Activated naive CD8-positive, alpha-beta T cell treated with anti-CD3 and anti-CD28 coated beads for 36 hours (primary cell): ENCODE measurements at regions not wholly inside any gene's neighbourhood (a gene's known extent, or its start where the extent isn't known, plus 50 kb on each side); places are given as distances from the start of the nearest gene placed in this dataset.

Experiments
- DNase-seq: peaks from one replicate; pipeline ENCODE4 v3.0.0; 2021
- H3K27ac Mint-ChIP-seq: one replicate; pipeline ENCODE4 v1.8.0; 2022; ENCODE audit warnings: mild to moderate bottlenecking, moderate library complexity, mixed read lengths
- H3K27me3 Mint-ChIP-seq: one replicate; pipeline ENCODE4 v1.8.0; 2022; ENCODE audit warnings: mild to moderate bottlenecking, mixed read lengths
- H3K36me3 Mint-ChIP-seq: one replicate; pipeline ENCODE4 v1.8.0; 2021; ENCODE audit warnings: mild to moderate bottlenecking, mixed read lengths
- H3K4me1 Mint-ChIP-seq: one replicate; pipeline ENCODE4 v1.8.0; 2021; ENCODE audit warnings: mixed read lengths
- H3K4me3 Mint-ChIP-seq: one replicate; pipeline ENCODE4 v1.8.0; 2022; ENCODE audit warnings: mild to moderate bottlenecking, moderate library complexity, mixed read lengths
- H3K9me3 Mint-ChIP-seq: one replicate; pipeline ENCODE4 v1.8.0; 2022; ENCODE audit warnings: mixed read lengths

DNA sequence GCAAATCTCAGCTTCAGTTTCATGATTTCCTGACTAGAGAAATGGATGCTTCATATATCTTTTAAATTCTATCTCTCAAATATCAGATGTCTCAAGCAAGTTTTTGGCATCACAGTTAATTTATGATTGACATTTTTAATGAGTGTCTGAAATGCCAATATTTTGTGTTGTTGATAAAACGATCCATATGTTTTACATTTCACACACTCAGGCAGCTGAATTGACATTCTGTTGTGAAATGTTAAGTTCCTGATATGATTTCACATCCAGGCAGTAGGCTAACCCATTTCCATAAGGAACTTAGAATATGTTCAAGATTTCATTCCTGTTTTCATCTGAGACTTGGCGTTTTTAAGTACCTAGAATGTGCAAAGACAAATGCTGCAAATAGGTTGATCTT, 650.6 kb downstream of the PCDH18 start:
- Mint-ChIP-seq H3K27ac (no peak overlapping the region), H3K27me3 (no peaks in the 10 kb centered on the region), H3K9me3 (peaks cover 6% of the 10 kb centered on the region), H3K4me3 (no peak overlapping the region), H3K36me3 (peaks cover 2% of the 10 kb centered on the region), H3K4me1 (no peaks in the 10 kb centered on the region)
- DNase-seq = no peak

DNA sequence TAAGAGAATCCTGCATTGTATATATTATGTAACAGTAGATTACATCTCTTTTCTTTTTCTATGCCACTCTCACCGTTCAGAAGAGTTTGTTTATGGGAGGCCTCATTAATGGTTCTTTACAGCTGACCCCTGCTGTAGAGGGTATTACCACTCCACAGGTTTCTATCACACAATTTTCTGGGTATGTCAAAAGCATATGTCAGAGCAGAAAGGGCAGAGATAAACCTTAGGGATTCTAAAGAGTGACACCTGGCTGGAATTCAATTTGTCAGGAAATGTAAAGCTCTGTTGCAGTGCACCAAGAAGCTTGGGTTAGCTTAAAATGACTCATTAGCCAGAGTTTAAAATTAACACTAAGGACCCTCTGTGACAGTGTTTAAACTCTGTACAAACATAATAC, 658.7 kb downstream of the PCDH18 start:
- no peaks in the 10 kb centered on the region for H3K36me3 Mint-ChIP-seq
- peaks cover 3% of the 10 kb centered on the region for H3K9me3 Mint-ChIP-seq
- no peaks in the 10 kb centered on the region for H3K4me1 Mint-ChIP-seq
- no peak overlapping the region for H3K4me3 Mint-ChIP-seq
- no peak for DNase-seq
- H3K27ac Mint-ChIP-seq = no peak overlapping the region
- H3K27me3 Mint-ChIP-seq = no peaks in the 10 kb centered on the region

DNA sequence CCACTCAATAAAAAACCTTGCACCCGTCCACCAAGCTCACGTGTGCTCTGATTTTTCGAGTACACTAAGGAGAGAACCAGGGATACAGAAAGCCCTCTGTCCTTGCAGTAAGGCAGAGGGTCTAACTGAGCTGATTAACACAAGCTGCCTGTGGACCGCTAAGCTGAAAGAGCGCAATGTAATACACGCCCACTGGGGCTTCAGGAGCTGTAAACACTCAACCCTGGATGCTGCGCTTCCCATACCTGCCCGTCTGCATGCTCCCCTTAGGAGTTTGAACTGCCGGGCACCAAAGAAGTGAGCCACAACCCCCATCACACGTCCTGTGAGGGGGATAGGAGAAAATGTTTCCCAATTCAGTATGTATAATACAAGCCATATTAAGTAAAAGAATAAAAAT, 664.8 kb downstream of the PCDH18 start:
- Mint-ChIP-seq H3K4me3 (no peak overlapping the region), H3K4me1 (no peaks in the 10 kb centered on the region), H3K36me3 (no peaks in the 10 kb centered on the region), H3K9me3 (no peaks in the 10 kb centered on the region), H3K27ac (no peak overlapping the region), H3K27me3 (no peaks in the 10 kb centered on the region)
- DNase-seq = no peak

- Mint-ChIP-seq H3K36me3 (no peaks in the 10 kb centered on the region), H3K4me1 (no peaks in the 10 kb centered on the region), H3K4me3 (no peak overlapping the region), H3K27ac (no peak overlapping the region), H3K27me3 (no peaks in the 10 kb centered on the region), H3K9me3 (no peaks in the 10 kb centered on the region)
- no peak for DNase-seq
Measured at GRCh38 chr4:136865526-136865925, 666.8 kb downstream of the PCDH18 start.

DNA sequence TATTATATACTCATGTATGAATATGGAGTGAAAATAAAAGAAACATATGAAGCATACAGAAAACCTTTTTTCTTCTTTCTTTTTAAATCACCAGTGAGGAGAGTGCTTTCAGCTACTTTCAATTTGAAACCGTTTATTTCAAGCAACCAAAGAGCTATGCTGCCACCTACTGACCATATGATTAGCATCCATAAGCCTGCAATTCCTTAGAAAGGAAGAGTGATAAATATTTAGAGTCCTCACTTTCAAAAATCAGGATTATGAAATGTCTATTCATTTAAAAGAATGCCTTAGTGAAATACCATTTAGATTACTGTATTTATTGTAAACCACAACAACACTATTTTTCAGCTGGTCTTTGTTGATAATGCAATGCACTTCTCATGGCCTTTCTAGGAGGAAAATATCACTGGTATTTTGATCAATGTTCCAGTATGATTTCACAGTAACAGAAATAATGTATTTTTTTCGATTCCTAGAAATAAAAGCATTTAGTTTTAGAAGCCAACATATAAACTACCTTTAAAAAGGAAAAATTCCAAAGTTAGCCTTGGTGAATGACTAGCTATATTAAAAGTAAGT, 667.6 kb downstream of the PCDH18 start:
- no peak overlapping the region for H3K27ac Mint-ChIP-seq
- H3K9me3 Mint-ChIP-seq = no peaks in the 10 kb centered on the region
- H3K4me3 Mint-ChIP-seq = no peak overlapping the region
- peak; percentile 4 for DNase-seq
- no peaks in the 10 kb centered on the region for H3K4me1 Mint-ChIP-seq
- H3K36me3 Mint-ChIP-seq = no peaks in the 10 kb centered on the region
- no peaks in the 10 kb centered on the region for H3K27me3 Mint-ChIP-seq

DNA sequence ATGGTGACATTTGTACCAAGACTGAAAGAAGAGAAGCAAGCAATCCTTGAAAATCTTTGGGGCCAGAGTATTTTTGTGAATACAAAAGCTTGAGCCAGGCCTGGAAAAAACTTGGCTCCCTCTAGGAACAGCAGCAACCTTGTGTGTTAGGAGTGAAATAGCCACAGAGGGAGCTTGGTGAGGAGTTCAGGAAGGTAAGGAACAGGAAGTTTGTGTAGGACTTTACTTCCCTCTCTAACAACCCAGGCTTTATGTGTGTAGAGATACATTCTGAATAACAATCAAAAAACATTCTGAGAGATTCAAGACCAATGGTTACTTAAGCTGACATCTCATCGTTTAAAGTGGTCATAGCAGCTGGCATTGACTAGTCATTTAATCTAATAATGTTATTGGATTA, 668.5 kb downstream of the PCDH18 start:
- Mint-ChIP-seq H3K27ac (no peak overlapping the region), H3K27me3 (no peaks in the 10 kb centered on the region), H3K4me3 (no peak overlapping the region), H3K36me3 (no peaks in the 10 kb centered on the region), H3K9me3 (no peaks in the 10 kb centered on the region), H3K4me1 (no peaks in the 10 kb centered on the region)
- DNase-seq = no peak

GRCh38 chr4:136862653-136863052, 669.6 kb downstream of the PCDH18 start:
- no peaks in the 10 kb centered on the region for H3K4me1 Mint-ChIP-seq
- no peak overlapping the region for H3K27ac Mint-ChIP-seq
- H3K4me3 Mint-ChIP-seq = no peak overlapping the region
- no peaks in the 10 kb centered on the region for H3K9me3 Mint-ChIP-seq
- DNase-seq = no peak
- no peaks in the 10 kb centered on the region for H3K27me3 Mint-ChIP-seq
- no peaks in the 10 kb centered on the region for H3K36me3 Mint-ChIP-seq

GRCh38 chr4:136861091-136861490, 671.2 kb downstream of the PCDH18 start:
- Mint-ChIP-seq H3K4me3 (no peak overlapping the region), H3K27ac (no peak overlapping the region), H3K4me1 (no peaks in the 10 kb centered on the region), H3K9me3 (no peaks in the 10 kb centered on the region), H3K27me3 (peaks cover 7% of the 10 kb centered on the region), H3K36me3 (no peaks in the 10 kb centered on the region)
- no peak for DNase-seq

DNA sequence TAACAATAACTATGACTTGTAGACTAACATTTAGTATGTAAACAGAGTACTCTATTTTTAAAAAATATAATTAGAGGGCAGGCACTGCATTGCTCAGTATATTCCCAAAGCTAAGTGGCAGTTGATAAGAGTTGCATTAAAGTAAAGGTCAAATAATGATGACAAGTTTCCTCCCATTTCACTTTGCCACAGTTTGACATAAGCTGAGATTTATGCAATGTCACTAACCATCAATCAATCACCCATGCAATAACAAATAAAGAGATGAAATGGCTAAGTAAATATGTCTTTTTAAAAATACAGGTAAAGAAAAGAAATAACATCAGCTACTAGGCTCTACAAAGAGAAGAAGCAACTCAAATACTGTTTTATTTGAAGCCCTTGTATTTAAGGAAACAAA, 673.4 kb downstream of the PCDH18 start:
- no peak for DNase-seq
- peaks cover 7% of the 10 kb centered on the region for H3K27me3 Mint-ChIP-seq
- H3K36me3 Mint-ChIP-seq = no peaks in the 10 kb centered on the region
- H3K9me3 Mint-ChIP-seq = no peaks in the 10 kb centered on the region
- no peak overlapping the region for H3K4me3 Mint-ChIP-seq
- no peaks in the 10 kb centered on the region for H3K4me1 Mint-ChIP-seq
- H3K27ac Mint-ChIP-seq = no peak overlapping the region

DNA sequence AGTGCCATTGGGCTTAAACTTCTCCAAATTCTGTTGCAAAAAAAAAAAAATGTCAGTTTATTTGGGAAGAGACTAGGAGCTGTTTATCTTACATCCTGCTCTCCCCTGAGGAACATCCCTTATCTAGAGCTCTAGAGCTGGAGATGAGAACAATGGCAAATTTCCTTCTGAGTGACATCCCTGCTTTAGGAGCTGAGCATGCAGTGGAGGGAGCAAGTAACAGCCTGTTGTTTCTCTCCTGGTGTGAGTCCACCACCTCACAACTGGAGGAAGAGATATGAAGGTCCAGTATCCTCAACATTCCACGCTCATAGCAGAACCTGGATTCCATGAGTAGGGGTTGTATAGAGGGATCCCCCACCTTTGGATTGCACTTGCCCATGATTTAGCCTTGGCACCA, 676.4 kb downstream of the PCDH18 start:
- no peaks in the 10 kb centered on the region for H3K9me3 Mint-ChIP-seq
- no peak for DNase-seq
- H3K27ac Mint-ChIP-seq = no peak overlapping the region
- no peaks in the 10 kb centered on the region for H3K36me3 Mint-ChIP-seq
- no peaks in the 10 kb centered on the region for H3K4me1 Mint-ChIP-seq
- peaks cover 7% of the 10 kb centered on the region for H3K27me3 Mint-ChIP-seq
- H3K4me3 Mint-ChIP-seq = no peak overlapping the region

- DNase-seq = no peak
- no peak overlapping the region for H3K27ac Mint-ChIP-seq
- peaks cover 2% of the 10 kb centered on the region for H3K9me3 Mint-ChIP-seq
- no peaks in the 10 kb centered on the region for H3K27me3 Mint-ChIP-seq
- H3K4me3 Mint-ChIP-seq = no peak overlapping the region
- H3K4me1 Mint-ChIP-seq = no peaks in the 10 kb centered on the region
- H3K36me3 Mint-ChIP-seq = peaks cover 3% of the 10 kb centered on the region
Measured at GRCh38 chr4:136850446-136850845, 681.8 kb downstream of the PCDH18 start.

GRCh38 chr4:136847881-136848621, 684.2 kb downstream of the PCDH18 start:
- H3K27ac Mint-ChIP-seq = no peak overlapping the region
- H3K36me3 Mint-ChIP-seq = peaks cover 3% of the 10 kb centered on the region
- H3K9me3 Mint-ChIP-seq = peaks cover 2% of the 10 kb centered on the region
- no peak overlapping the region for H3K4me3 Mint-ChIP-seq
- no peaks in the 10 kb centered on the region for H3K27me3 Mint-ChIP-seq
- H3K4me1 Mint-ChIP-seq = no peaks in the 10 kb centered on the region
- no peak for DNase-seq

DNA sequence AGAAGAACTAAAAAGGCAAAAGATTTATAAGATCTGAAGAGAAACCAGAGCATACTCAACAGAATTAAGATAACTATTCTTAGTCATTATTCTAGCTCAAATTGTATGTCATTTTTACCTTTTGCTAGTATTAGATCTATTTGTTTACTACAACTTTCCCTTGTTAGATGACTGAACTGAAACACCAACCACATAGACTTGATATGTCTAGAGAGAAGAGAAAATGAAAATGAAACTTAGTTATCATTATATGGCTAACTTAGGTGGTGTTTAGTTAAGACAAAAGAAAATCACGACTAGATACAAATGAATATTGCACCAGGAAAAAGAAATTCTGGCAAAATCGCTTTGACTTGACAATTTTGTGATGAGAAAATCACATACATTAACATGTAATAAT, 690.8 kb downstream of the PCDH18 start:
- Mint-ChIP-seq H3K4me3 (no peak overlapping the region), H3K9me3 (peaks cover 4% of the 10 kb centered on the region), H3K4me1 (no peaks in the 10 kb centered on the region), H3K27ac (no peak overlapping the region), H3K27me3 (no peaks in the 10 kb centered on the region), H3K36me3 (no peaks in the 10 kb centered on the region)
- no peak for DNase-seq

- H3K27ac Mint-ChIP-seq = no peak overlapping the region
- H3K4me1 Mint-ChIP-seq = no peaks in the 10 kb centered on the region
- DNase-seq = no peak
- no peaks in the 10 kb centered on the region for H3K27me3 Mint-ChIP-seq
- H3K36me3 Mint-ChIP-seq = no peaks in the 10 kb centered on the region
- H3K9me3 Mint-ChIP-seq = peaks cover 2% of the 10 kb centered on the region
- H3K4me3 Mint-ChIP-seq = no peak overlapping the region
Measured at GRCh38 chr4:136838607-136839006, 693.7 kb downstream of the PCDH18 start.

- Mint-ChIP-seq H3K27ac (no peak overlapping the region), H3K27me3 (no peaks in the 10 kb centered on the region), H3K36me3 (no peaks in the 10 kb centered on the region), H3K4me3 (no peak overlapping the region), H3K9me3 (no peaks in the 10 kb centered on the region), H3K4me1 (no peaks in the 10 kb centered on the region)
- DNase-seq = no peak
Measured at GRCh38 chr4:136831553-136831952, 700.7 kb downstream of the PCDH18 start.

DNA sequence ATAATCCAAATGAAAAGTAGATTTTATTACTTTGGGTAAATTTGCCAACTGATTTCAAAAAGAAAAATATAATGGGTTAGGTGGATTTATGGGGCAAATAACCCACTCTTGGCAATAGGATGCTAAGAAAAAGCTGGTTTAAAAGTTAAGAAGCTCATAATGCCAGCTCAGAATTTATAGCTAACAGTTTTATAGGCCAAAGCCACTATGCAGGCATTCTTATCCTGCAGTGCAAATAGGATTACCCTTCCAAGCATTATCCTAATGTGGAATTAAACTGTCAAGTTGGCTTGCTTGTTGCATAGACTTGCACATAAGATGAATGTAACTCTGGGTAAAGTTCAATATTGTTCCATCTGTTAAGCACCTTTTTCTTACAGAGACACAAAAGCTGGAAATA, 703.0 kb downstream of the PCDH18 start:
- Mint-ChIP-seq H3K4me1 (no peaks in the 10 kb centered on the region), H3K27me3 (no peaks in the 10 kb centered on the region), H3K27ac (no peak overlapping the region), H3K4me3 (no peak overlapping the region), H3K9me3 (no peaks in the 10 kb centered on the region), H3K36me3 (no peaks in the 10 kb centered on the region)
- no peak for DNase-seq
